SK-N-SH treated with all-trans-retinoic acid at 6 μM for 48 hours (cell line): ENCODE measurements at regions not wholly inside any gene's neighbourhood (a gene's known extent, or its start where the extent isn't known, plus 50 kb on each side); places are given as distances from the start of the nearest gene placed in this dataset.

Experiments
- ARNTL ChIP-seq: fragments of 450-650 bp; formaldehyde crosslinking; IDR thresholded peaks from 2 replicates; pipeline ENCODE4 v1.5.0; 2020; ENCODE audit warnings: low read depth, mild to moderate bottlenecking, moderate library complexity, borderline replicate concordance
- BACH2 ChIP-seq: fragments of 250-450 bp; sonication (Bioruptor Pico); IDR thresholded peaks from 2 replicates; pipeline ENCODE4 v1.9.0; 2021; ENCODE audit warnings: mild to moderate bottlenecking, borderline replicate concordance
- ISL1 ChIP-seq: fragments of 250-450 bp; sonication (Bioruptor Pico); IDR thresholded peaks from 2 replicates; pipeline ENCODE4 v2.1.2; 2022; ENCODE audit warnings: mild to moderate bottlenecking, moderate library complexity
- PATZ1 ChIP-seq: fragments of 250-450 bp; sonication (Bioruptor Pico); IDR thresholded peaks from 2 replicates; pipeline ENCODE4 v1.8.0; 2020; ENCODE audit warnings: mild to moderate bottlenecking, moderate library complexity, borderline replicate concordance
- SNAI2 ChIP-seq: fragments of 250-450 bp; sonication (Bioruptor Pico); IDR thresholded peaks from 2 replicates; pipeline ENCODE4 v1.5.0; 2020; ENCODE audit warnings: mild to moderate bottlenecking, moderate library complexity
- ZC3H10 ChIP-seq: fragments of 250-450 bp; sonication (Bioruptor Pico); IDR thresholded peaks from 2 replicates; pipeline ENCODE4 v1.5.1; 2021; ENCODE audit warnings: mild to moderate bottlenecking, moderate library complexity
- ZFP3 ChIP-seq: fragments of 250-450 bp; sonication (Bioruptor Pico); IDR thresholded peaks from 2 replicates; pipeline ENCODE4 v1.5.0; 2020; ENCODE audit warnings: mild to moderate bottlenecking, moderate library complexity
- ZFP30 ChIP-seq: fragments of 450-650 bp; formaldehyde crosslinking; IDR thresholded peaks from 2 replicates; pipeline ENCODE4 v1.5.0; 2022; ENCODE audit warnings: mild to moderate bottlenecking, moderate library complexity
- ZNF70 ChIP-seq: fragments of 450-650 bp; formaldehyde crosslinking; IDR thresholded peaks from 2 replicates; pipeline ENCODE4 v1.5.0; 2020; ENCODE audit warnings: mild to moderate bottlenecking, moderate library complexity
- TF ChIP-seq, protein P1 (sequence below): fragments of 250-450 bp; sonication (Bioruptor Pico); IDR thresholded peaks from 2 replicates; pipeline ENCODE4 v1.5.1; 2020; ENCODE audit warnings: low read depth, mild to moderate bottlenecking, moderate library complexity

- no peak for TF ChIP-seq ZNF70
- TF ChIP-seq ARNTL (CRISPR knock-in tag): no peak
- TF ChIP-seq BACH2: no peak
- TF ChIP-seq ZFP30: no peak
- no peak for TF ChIP-seq SNAI2 (CRISPR knock-in tag)
- TF ChIP-seq, protein P1, sequence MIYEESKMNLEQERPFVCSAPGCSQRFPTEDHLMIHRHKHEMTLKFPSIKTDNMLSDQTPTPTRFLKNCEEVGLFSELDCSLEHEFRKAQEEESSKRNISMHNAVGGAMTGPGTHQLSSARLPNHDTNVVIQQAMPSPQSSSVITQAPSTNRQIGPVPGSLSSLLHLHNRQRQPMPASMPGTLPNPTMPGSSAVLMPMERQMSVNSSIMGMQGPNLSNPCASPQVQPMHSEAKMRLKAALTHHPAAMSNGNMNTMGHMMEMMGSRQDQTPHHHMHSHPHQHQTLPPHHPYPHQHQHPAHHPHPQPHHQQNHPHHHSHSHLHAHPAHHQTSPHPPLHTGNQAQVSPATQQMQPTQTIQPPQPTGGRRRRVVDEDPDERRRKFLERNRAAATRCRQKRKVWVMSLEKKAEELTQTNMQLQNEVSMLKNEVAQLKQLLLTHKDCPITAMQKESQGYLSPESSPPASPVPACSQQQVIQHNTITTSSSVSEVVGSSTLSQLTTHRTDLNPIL (CRISPR knock-in tag): no peak
- TF ChIP-seq ZFP3 (CRISPR knock-in tag): no peak
- TF ChIP-seq ISL1 (CRISPR knock-in tag): no peak
- no peak for TF ChIP-seq PATZ1 (CRISPR knock-in tag)
- no peak for TF ChIP-seq ZC3H10 (CRISPR knock-in tag)
Observed at GRCh38 chr11:112811783-112812182, 149.4 kb upstream of the NCAM1 start.
